CD8-positive, alpha-beta memory T cell (primary cell): ENCODE measurements at regions not wholly inside any gene's neighbourhood (a gene's known extent, or its start where the extent isn't known, plus 50 kb on each side); places are given as distances from the start of the nearest gene placed in this dataset.

ENCODE experiments used
- CTCF ChIA-PET: fragments of 350-600 bp; sonication (Branson Sonifier 250); formaldehyde crosslinking; loops from one replicate; lab custom pipeline; 2021; ENCODE audit warnings: antibody characterized with exemption; lab: Charles Lee
- POLR2A ChIA-PET: fragments of 350-600 bp; sonication (Branson Sonifier 250); formaldehyde crosslinking; loops from one replicate; lab custom pipeline; 2021; ENCODE audit warnings: antibody characterized with exemption; lab: Charles Lee
- DNase-seq, 5 donors: peaks; one replicate each; pipeline versions ENCODE4 v3.0.0 to v3.0.0-alpha.2; 2020 to 2022; ENCODE audit warnings: mixed read lengths in 1 of 5
- H3K27ac ChIP-seq: one replicate; pipeline ENCODE4 v1.7.0; 2013; ENCODE audit warnings: low read depth, mild to moderate bottlenecking, low read length, moderate library complexity
- H3K27me3 ChIP-seq: 2 replicates; pipeline ENCODE4 v1.7.0; 2013; ENCODE audit warnings: low read length, mild to moderate bottlenecking; ENCODE audit not compliant: insufficient read depth, poor library complexity, severe bottlenecking
- H3K36me3 ChIP-seq: 2 replicates; pipeline ENCODE4 v1.7.0; 2013; ENCODE audit warnings: mild to moderate bottlenecking, low read length, moderate library complexity; ENCODE audit not compliant: insufficient read depth
- H3K4me1 ChIP-seq: 2 replicates; pipeline ENCODE4 v1.7.0; 2013; ENCODE audit warnings: mild to moderate bottlenecking, low read length, moderate library complexity; ENCODE audit not compliant: insufficient read depth
- H3K4me3 ChIP-seq: 2 replicates; pipeline ENCODE4 v1.7.0; 2013; ENCODE audit warnings: mild to moderate bottlenecking, low read length
- H3K9me3 ChIP-seq: 2 replicates; pipeline ENCODE4 v1.7.0; 2013; ENCODE audit warnings: mild to moderate bottlenecking, low read length
- H3K27ac Mint-ChIP-seq, 8 donors: one replicate each; pipeline ENCODE4 v1.8.0; 2020 to 2021; ENCODE audit warnings: mixed read lengths in 8 of 8, mild to moderate bottlenecking in 6 of 8, inconsistent platforms in 3 of 8, moderate library complexity in 3 of 8
- H3K27me3 Mint-ChIP-seq, 2 donors: one replicate each; pipeline ENCODE4 v1.8.0; 2020 to 2021; ENCODE audit warnings: mixed read lengths in 2 of 2, mild to moderate bottlenecking in 1 of 2, moderate library complexity in 1 of 2
- H3K36me3 Mint-ChIP-seq, 3 donors: one replicate each; pipeline ENCODE4 v1.8.0; 2020 to 2021; ENCODE audit warnings: mixed read lengths in 3 of 3, inconsistent platforms in 1 of 3, mild to moderate bottlenecking in 1 of 3
- H3K4me1 Mint-ChIP-seq, 3 donors: one replicate each; pipeline ENCODE4 v1.8.0; 2020 to 2021; ENCODE audit warnings: mixed read lengths in 3 of 3, inconsistent platforms in 1 of 3, mild to moderate bottlenecking in 1 of 3
- H3K4me3 Mint-ChIP-seq, 7 donors: one replicate each; pipeline ENCODE4 v1.8.0; 2020 to 2021; ENCODE audit warnings: mixed read lengths in 7 of 7, mild to moderate bottlenecking in 6 of 7, moderate library complexity in 4 of 7, inconsistent platforms in 2 of 7
- H3K9me3 Mint-ChIP-seq, 5 donors: one replicate each; pipeline ENCODE4 v1.8.0; 2020 to 2022; ENCODE audit warnings: mixed read lengths in 5 of 5, mild to moderate bottlenecking in 3 of 5, moderate library complexity in 2 of 5, inconsistent platforms in 1 of 5

DNA sequence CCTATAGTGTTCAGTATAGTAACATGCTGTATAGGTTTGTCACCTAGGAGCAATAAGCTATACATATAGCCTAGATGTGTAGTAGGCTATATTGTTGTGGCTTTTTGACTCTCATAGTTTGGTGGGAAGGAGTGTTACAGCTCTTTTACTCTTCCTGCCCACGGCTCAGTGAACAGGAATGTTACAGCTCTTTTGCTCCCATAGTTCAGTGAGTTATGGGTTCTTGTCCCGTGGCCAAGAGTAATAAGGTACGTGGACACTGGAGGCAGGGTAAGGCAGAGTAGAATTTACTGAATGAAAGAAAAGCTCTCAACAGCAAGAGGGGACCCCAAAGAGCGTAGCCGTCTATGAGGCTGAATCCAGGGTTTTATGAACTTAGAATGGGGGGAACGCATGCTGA, 734.3 kb downstream of the ADGRL2 start:
- POLR2A ChIA-PET = no interaction called here
- H3K27ac ChIP-seq = no peak overlapping the region
- DNase-seq = no peak
- no peak overlapping the region for H3K4me3 ChIP-seq
- no peak overlapping the region for H3K4me3 Mint-ChIP-seq
- H3K9me3 Mint-ChIP-seq = peaks cover 0 to 19% (median 5%) of the 10 kb centered on the region in 5 donors
- H3K36me3 Mint-ChIP-seq = no peaks in the 10 kb centered on the region
- H3K27ac Mint-ChIP-seq = no peak overlapping the region
- H3K27me3 ChIP-seq = no peaks in the 10 kb centered on the region
- H3K4me1 Mint-ChIP-seq = no peaks in the 10 kb centered on the region
- no peaks in the 10 kb centered on the region for H3K4me1 ChIP-seq
- CTCF ChIA-PET = no interaction called here
- no peaks in the 10 kb centered on the region for H3K36me3 ChIP-seq
- H3K27me3 Mint-ChIP-seq = no peaks in the 10 kb centered on the region
- H3K9me3 ChIP-seq = no peaks in the 10 kb centered on the region

DNA sequence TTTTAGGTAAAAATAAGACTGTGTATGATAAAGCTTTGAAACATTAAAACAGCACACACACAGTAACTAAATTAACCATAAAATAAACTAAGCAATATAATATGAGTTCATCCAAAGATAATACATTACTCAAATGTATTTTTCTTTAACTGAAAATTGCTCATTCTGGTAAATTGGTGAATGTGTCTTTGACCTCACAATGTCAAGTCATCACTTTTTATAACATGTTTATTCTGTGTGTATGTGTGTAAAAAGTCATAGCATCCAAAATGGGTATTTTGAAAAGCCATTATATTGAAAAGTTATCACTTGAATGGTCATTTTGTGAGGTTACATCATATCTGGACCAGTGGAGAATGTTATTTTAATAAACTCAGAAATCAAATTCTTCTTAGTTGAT, 724.6 kb downstream of the ADGRL2 start:
- H3K36me3 Mint-ChIP-seq = no peaks in the 10 kb centered on the region
- Histone ChIP-seq H3K4me3 (no peak overlapping the region), H3K9me3 (no peaks in the 10 kb centered on the region), H3K4me1 (no peaks in the 10 kb centered on the region), H3K36me3 (no peaks in the 10 kb centered on the region), H3K27ac (no peak overlapping the region), H3K27me3 (no peaks in the 10 kb centered on the region)
- no peaks in the 10 kb centered on the region for H3K27me3 Mint-ChIP-seq
- H3K9me3 Mint-ChIP-seq = peaks cover 3 to 28% (median 9%) of the 10 kb centered on the region in 5 donors
- H3K27ac Mint-ChIP-seq = no peak overlapping the region
- no peak overlapping the region for H3K4me3 Mint-ChIP-seq
- ChIA-PET POLR2A (no interaction called here), CTCF (no interaction called here)
- H3K4me1 Mint-ChIP-seq = no peaks in the 10 kb centered on the region
- DNase-seq = no peak

DNA sequence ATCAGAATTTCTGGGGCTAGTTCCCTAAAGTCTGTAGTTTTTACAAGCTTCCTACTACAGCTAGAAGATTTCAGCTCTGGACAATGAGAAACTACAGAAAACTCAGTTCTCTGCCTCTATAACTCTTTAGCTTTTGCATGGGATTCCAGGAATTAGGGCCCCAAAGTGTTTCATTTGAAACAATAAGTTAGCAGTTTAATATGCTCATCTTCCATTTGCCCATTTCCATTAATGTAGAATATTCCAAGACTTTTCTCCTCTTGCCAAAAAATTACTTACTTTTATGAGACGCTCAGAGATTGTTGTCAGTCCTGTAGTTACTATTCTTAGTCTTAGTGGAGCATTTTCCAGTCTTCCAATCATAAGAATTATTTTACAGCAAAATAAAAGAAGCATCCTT, 719.9 kb downstream of the ADGRL2 start:
- Mint-ChIP-seq H3K27me3 (peaks cover 0 to 1% of the 10 kb centered on the region in 2 donors), H3K4me3 (no peak overlapping the region), H3K9me3 (peaks cover 0 to 14% (median 8%) of the 10 kb centered on the region in 5 donors), H3K4me1 (no peaks in the 10 kb centered on the region), H3K36me3 (no peaks in the 10 kb centered on the region), H3K27ac (no peak overlapping the region)
- CTCF ChIA-PET = no interaction called here
- Histone ChIP-seq H3K36me3 (no peaks in the 10 kb centered on the region), H3K27ac (no peak overlapping the region), H3K4me3 (no peak overlapping the region), H3K4me1 (no peaks in the 10 kb centered on the region), H3K27me3 (no peaks in the 10 kb centered on the region), H3K9me3 (no peaks in the 10 kb centered on the region)
- POLR2A ChIA-PET = no interaction called here
- DNase-seq = no peak

DNA sequence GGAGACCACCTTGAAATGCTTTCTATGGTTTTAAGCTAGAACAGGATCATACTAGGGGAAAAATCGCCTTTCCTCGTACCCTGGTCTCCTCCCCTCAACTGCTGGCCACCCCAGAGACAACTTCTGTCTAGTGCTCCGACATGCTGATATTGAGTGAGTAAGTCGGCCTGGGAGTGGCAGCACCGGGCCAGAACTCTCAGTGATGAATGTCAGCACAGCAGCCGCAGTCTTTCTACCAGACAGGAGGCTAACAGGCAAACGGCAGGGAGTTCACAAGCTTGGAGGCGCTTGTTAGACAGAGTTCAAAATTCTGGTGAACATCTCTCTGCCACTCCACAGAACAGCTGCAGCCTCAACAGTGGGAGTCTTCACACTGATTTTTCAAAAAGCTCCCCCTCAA, 716.9 kb downstream of the ADGRL2 start:
- ChIA-PET POLR2A (no interaction called here), CTCF (no interaction called here)
- no peak for DNase-seq
- no peak overlapping the region for H3K27ac ChIP-seq
- no peaks in the 10 kb centered on the region for H3K36me3 Mint-ChIP-seq
- no peaks in the 10 kb centered on the region for H3K4me1 ChIP-seq
- H3K36me3 ChIP-seq = no peaks in the 10 kb centered on the region
- H3K27ac Mint-ChIP-seq = peak overlapping the region in 1 of 8 donors; percentile 70
- no peaks in the 10 kb centered on the region for H3K27me3 ChIP-seq
- H3K4me3 ChIP-seq = no peak overlapping the region
- peaks cover 0 to 1% of the 10 kb centered on the region in 2 donors for H3K27me3 Mint-ChIP-seq
- H3K4me3 Mint-ChIP-seq = no peak overlapping the region
- H3K4me1 Mint-ChIP-seq = no peaks in the 10 kb centered on the region
- H3K9me3 ChIP-seq = no peaks in the 10 kb centered on the region
- H3K9me3 Mint-ChIP-seq = peaks cover 0 to 18% (median 7%) of the 10 kb centered on the region in 5 donors

DNA sequence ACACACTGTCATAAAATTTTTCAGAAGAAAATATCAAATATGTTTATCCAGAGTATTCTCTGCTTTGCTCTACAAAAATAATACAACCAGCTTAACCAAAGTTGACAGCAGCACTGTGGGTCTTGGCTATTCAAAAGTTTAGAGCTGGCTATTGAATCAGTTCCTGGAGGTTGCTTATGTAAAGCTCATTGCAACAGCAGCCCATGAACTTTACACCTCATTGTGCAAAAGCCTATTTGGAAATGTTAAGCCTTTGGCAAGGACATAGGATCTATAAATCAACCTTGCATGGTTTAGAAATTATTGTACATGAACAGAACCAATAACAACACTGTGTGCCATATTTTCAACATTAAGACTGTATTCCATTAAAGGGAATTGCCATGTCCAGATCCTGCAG, 714.9 kb downstream of the ADGRL2 start:
- no peak overlapping the region for H3K27ac Mint-ChIP-seq

DNA sequence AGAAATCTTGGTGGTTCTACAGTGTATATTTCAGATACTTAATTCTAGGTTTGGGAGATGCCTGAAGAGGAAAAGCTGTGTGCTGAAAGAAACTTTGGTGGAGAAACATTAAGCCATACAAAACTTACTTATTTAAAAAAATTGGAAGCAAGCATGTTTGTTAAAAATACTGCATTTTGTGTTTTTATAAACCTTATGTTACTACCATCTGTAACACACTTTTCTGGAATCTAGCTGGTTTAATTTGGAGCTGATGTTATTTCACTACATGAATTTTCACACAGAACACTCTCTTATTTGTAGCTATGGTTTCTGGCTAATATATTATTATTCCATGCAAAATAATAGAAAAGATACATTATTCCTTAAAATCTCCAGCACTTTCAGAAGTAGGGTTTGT, 710.7 kb downstream of the ADGRL2 start:
- ChIA-PET CTCF (no interaction called here), POLR2A (no interaction called here)
- no peak for DNase-seq
- Mint-ChIP-seq H3K27me3 (no peaks in the 10 kb centered on the region), H3K9me3 (peaks cover 3 to 25% (median 7%) of the 10 kb centered on the region in 5 donors), H3K36me3 (no peaks in the 10 kb centered on the region), H3K4me1 (no peaks in the 10 kb centered on the region), H3K27ac (no peak overlapping the region), H3K4me3 (no peak overlapping the region)
- Histone ChIP-seq H3K27me3 (no peaks in the 10 kb centered on the region), H3K27ac (no peak overlapping the region), H3K9me3 (no peaks in the 10 kb centered on the region), H3K36me3 (no peaks in the 10 kb centered on the region), H3K4me3 (no peak overlapping the region), H3K4me1 (no peaks in the 10 kb centered on the region)

More for the DNA sequence above, 714.9 kb downstream of the ADGRL2 start:
- Mint-ChIP-seq H3K9me3 (peaks cover 0 to 16% (median 4%) of the 10 kb centered on the region in 5 donors), H3K4me3 (no peak overlapping the region), H3K36me3 (no peaks in the 10 kb centered on the region), H3K27me3 (peaks cover 0 to 1% of the 10 kb centered on the region in 2 donors), H3K4me1 (no peaks in the 10 kb centered on the region)
- no peak overlapping the region for H3K27ac ChIP-seq
- H3K27me3 ChIP-seq = no peaks in the 10 kb centered on the region
- H3K9me3 ChIP-seq = no peaks in the 10 kb centered on the region
- ChIA-PET CTCF (no interaction called here), POLR2A (no interaction called here)
- no peak overlapping the region for H3K4me3 ChIP-seq
- DNase-seq = no peak
- no peaks in the 10 kb centered on the region for H3K4me1 ChIP-seq
- H3K36me3 ChIP-seq = no peaks in the 10 kb centered on the region

DNA sequence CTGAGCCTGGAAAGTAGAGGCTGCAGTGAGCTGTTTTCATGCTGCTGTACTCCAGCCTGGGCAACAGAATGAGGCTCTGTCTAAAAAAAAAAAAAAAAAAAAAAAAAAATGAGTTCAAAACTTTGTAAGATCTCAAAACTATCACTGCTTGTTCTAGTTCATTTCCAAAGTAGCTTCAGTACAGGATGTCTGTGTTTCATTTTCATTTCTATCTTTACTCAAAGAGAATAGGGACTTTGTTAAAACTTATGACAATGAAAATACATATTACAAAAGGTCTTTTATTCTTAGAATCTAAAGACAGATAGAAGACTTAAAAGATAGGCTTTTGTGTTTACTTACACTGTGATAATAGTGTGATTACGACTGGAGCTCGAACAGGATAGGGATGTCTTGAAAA, 709.7 kb downstream of the ADGRL2 start:
- Histone ChIP-seq H3K9me3 (no peaks in the 10 kb centered on the region), H3K27me3 (no peaks in the 10 kb centered on the region), H3K27ac (no peak overlapping the region), H3K4me1 (no peaks in the 10 kb centered on the region), H3K36me3 (no peaks in the 10 kb centered on the region), H3K4me3 (no peak overlapping the region)
- ChIA-PET POLR2A (no interaction called here), CTCF (interaction anchor here (0.7 kb wide), 1 partner anchor 94 kb away, joined by 4 read pairs; no protein-coding TSS in a partner anchor)
- no peak for DNase-seq
- no peaks in the 10 kb centered on the region for H3K27me3 Mint-ChIP-seq
- no peak overlapping the region for H3K4me3 Mint-ChIP-seq
- H3K36me3 Mint-ChIP-seq = no peaks in the 10 kb centered on the region
- no peak overlapping the region for H3K27ac Mint-ChIP-seq
- peaks cover 0 to 25% (median 8%) of the 10 kb centered on the region in 5 donors for H3K9me3 Mint-ChIP-seq
- H3K4me1 Mint-ChIP-seq = no peaks in the 10 kb centered on the region

DNA sequence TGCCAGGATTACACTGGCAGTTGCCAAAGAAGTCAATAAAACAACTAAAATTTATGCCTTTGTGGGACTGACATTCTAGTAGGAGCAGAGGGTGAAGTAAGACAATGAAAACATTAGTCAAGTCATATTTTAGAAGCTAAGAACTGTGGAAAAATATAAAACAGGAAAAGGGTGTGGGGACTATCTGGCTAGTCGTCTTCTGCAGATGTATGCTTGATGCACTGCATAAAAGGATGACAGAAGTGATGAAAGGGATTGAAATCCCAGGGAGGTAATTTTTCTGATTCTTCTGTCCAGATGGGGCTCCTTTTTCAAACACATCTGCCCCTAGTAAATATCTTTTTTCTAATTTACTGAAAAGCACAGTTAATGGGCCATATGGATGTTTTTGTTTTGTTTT, 706.3 kb downstream of the ADGRL2 start:
- Mint-ChIP-seq H3K27me3 (no peaks in the 10 kb centered on the region), H3K27ac (no peak overlapping the region), H3K4me3 (no peak overlapping the region), H3K9me3 (peaks cover 0 to 21% (median 14%) of the 10 kb centered on the region in 5 donors), H3K4me1 (no peaks in the 10 kb centered on the region), H3K36me3 (no peaks in the 10 kb centered on the region)
- Histone ChIP-seq H3K27me3 (no peaks in the 10 kb centered on the region), H3K9me3 (no peaks in the 10 kb centered on the region), H3K27ac (no peak overlapping the region), H3K36me3 (no peaks in the 10 kb centered on the region), H3K4me3 (no peak overlapping the region), H3K4me1 (no peaks in the 10 kb centered on the region)
- POLR2A ChIA-PET = no interaction called here
- CTCF ChIA-PET = no interaction called here
- DNase-seq = no peak

DNA sequence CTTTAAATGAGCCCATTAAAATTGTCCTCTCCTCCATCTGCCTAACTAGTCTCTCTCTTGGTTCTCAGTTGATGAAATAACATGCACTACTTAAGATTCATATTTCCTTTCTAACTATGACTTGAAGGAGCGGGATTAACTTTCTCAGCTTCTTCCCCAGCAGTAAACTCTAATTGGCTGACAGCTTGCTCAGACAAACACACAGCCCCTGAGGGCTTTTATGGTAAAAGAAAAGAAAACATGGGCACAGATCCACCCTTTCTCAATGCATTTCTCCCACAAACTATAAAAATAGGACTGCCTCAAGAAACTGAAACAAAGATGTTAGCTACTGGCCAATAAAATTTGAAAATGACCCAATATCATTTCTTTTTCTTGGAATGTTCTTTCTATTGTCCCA, 703.1 kb downstream of the ADGRL2 start:
- no peaks in the 10 kb centered on the region for H3K4me1 ChIP-seq
- ChIA-PET POLR2A (no interaction called here), CTCF (no interaction called here)
- no peak overlapping the region for H3K27ac Mint-ChIP-seq
- H3K27me3 ChIP-seq = no peaks in the 10 kb centered on the region
- no peaks in the 10 kb centered on the region for H3K27me3 Mint-ChIP-seq
- H3K9me3 Mint-ChIP-seq = peaks cover 0 to 20% (median 13%) of the 10 kb centered on the region in 5 donors
- no peak overlapping the region for H3K4me3 ChIP-seq
- no peaks in the 10 kb centered on the region for H3K4me1 Mint-ChIP-seq
- no peaks in the 10 kb centered on the region for H3K36me3 Mint-ChIP-seq
- H3K9me3 ChIP-seq = no peaks in the 10 kb centered on the region
- DNase-seq = no peak
- H3K36me3 ChIP-seq = no peaks in the 10 kb centered on the region
- no peak overlapping the region for H3K27ac ChIP-seq
- H3K4me3 Mint-ChIP-seq = no peak overlapping the region
